IMR-90 (cell line): ENCODE measurements at regions not wholly inside any gene's neighbourhood (a gene's known extent, or its start where the extent isn't known, plus 50 kb on each side); places are given as distances from the start of the nearest gene placed in this dataset.

Experiments
- ATAC-seq: fragments of 200-7000 bp; cut with Tn5 transposase; 2 replicates; pipeline ENCODE4 v1.9.1; 2020; ENCODE audit warnings: low read depth, mild to moderate bottlenecking, moderate library complexity
- BruUV-seq: library from RNA; stranded (reverse); fragments of 400-500 nt; replicated peaks from 2 replicates; lab custom pipeline; 2021; lab: Mats Ljungman, UMichigan
- CTCF ChIA-PET: fragments of 300-600 bp; formaldehyde crosslinking; extraction: SDS; loops from one replicate; lab custom pipeline; 2021; ENCODE audit warnings: antibody characterized with exemption; lab: Yijun Ruan, JAX
- POLR2A ChIA-PET: fragments of 300-600 bp; sonication (Branson Sonifier 250); formaldehyde crosslinking; loops from one replicate; lab custom pipeline; 2022; ENCODE audit warnings: antibody characterized with exemption; ENCODE audit not compliant: unreplicated experiment; lab: Charles Lee
- DNase-seq: peaks from one replicate; pipeline ENCODE4 v3.0.0; 2013
- H2AFZ ChIP-seq: replicated peaks from 2 replicates; pipeline ENCODE3; 2013; ENCODE audit warnings: low read length, mild to moderate bottlenecking; ENCODE audit not compliant: poor library complexity
- H2AK5ac ChIP-seq: 2 replicates; pipeline ENCODE4 v1.6.1; 2013; ENCODE audit warnings: low read depth, low read length, inconsistent platforms
- H2AK9ac ChIP-seq: replicated peaks from 2 replicates; pipeline ENCODE3; 2013; ENCODE audit warnings: mild to moderate bottlenecking, low read depth, low read length, moderate library complexity; ENCODE audit not compliant: poor library complexity
- H2BK120ac ChIP-seq: 2 replicates; pipeline ENCODE4 v1.6.1; 2013; ENCODE audit warnings: low read depth, low read length, inconsistent platforms
- H2BK15ac ChIP-seq: 3 replicates; pipeline ENCODE4 v1.6.1; 2013; ENCODE audit warnings: low read depth, low read length, inconsistent platforms
- H2BK20ac ChIP-seq: 2 replicates; pipeline ENCODE4 v1.6.1; 2013; ENCODE audit warnings: low read depth, mild to moderate bottlenecking, inconsistent platforms, low read length, moderate library complexity
- H2BK5ac ChIP-seq: 2 replicates; pipeline ENCODE4 v1.6.1; 2013; ENCODE audit warnings: mild to moderate bottlenecking, low read depth, low read length, inconsistent platforms; ENCODE audit not compliant: poor library complexity, severe bottlenecking
- H3K14ac ChIP-seq: replicated peaks from 2 replicates; pipeline ENCODE4 v1.6.1; 2013; ENCODE audit warnings: low read depth, low read length, inconsistent platforms
- H3K18ac ChIP-seq: 2 replicates; pipeline ENCODE4 v1.6.1; 2013; ENCODE audit warnings: low read depth, low read length, control low read depth
- H3K23ac ChIP-seq: 2 replicates; pipeline ENCODE4 v1.6.1; 2013; ENCODE audit warnings: low read depth, low read length, inconsistent platforms
- H3K27ac ChIP-seq: 2 replicates; pipeline ENCODE4 v1.5.1; 2013; ENCODE audit warnings: mild to moderate bottlenecking, control low read depth, low read length; ENCODE audit not compliant: insufficient read depth
- H3K27me3 ChIP-seq: 2 replicates; pipeline ENCODE4 v1.6.1; 2013; ENCODE audit warnings: low read length; ENCODE audit not compliant: control insufficient read depth, insufficient read depth
- H3K36me3 ChIP-seq: 2 replicates; pipeline ENCODE4 v1.6.1; 2013; ENCODE audit warnings: low read length, mixed read lengths; ENCODE audit not compliant: control insufficient read depth, insufficient read depth
- H3K4ac ChIP-seq: 2 replicates; pipeline ENCODE4 v1.6.1; 2013; ENCODE audit warnings: low read depth, low read length, inconsistent platforms
- H3K4me1 ChIP-seq: 2 replicates; pipeline ENCODE4 v1.6.1; 2013; ENCODE audit warnings: low read length, mixed read lengths; ENCODE audit not compliant: control insufficient read depth, insufficient read depth
- H3K4me2 ChIP-seq: 2 replicates; pipeline ENCODE4 v1.6.1; 2013; ENCODE audit warnings: low read depth, mild to moderate bottlenecking, control low read depth, low read length, moderate library complexity
- H3K4me3 ChIP-seq: 2 replicates; pipeline ENCODE4 v1.5.1; 2013; ENCODE audit warnings: low read depth, mild to moderate bottlenecking, control low read depth, low read length, moderate library complexity; ENCODE audit not compliant: insufficient read depth
- H3K56ac ChIP-seq: 2 replicates; pipeline ENCODE4 v1.6.1; 2013; ENCODE audit warnings: low read length, inconsistent platforms; ENCODE audit not compliant: insufficient read depth; ENCODE audit errors: extremely low read depth
- H3K79me1 ChIP-seq, 2 experiments: 2 replicates each; pipeline ENCODE4 v1.6.1; 2013; ENCODE audit warnings: low read length in 2 of 2, inconsistent platforms in 1 of 2, low read depth in 1 of 2
- H3K9ac ChIP-seq: 2 replicates; pipeline ENCODE4 v1.6.1; 2013; ENCODE audit warnings: low read depth, low read length, control low read depth
- H3K9me1 ChIP-seq: 2 replicates; pipeline ENCODE4 v1.6.1; 2013; ENCODE audit warnings: low read length, inconsistent platforms; ENCODE audit not compliant: insufficient read depth
- H3K9me3 ChIP-seq: 2 replicates; pipeline ENCODE4 v1.6.1; 2013; ENCODE audit warnings: low read length; ENCODE audit not compliant: control insufficient read depth, insufficient read depth
- H4K20me1 ChIP-seq: 2 replicates; pipeline ENCODE4 v1.6.1; 2013; ENCODE audit warnings: low read length, inconsistent platforms; ENCODE audit not compliant: insufficient read depth
- H4K5ac ChIP-seq: 2 replicates; pipeline ENCODE4 v1.6.1; 2013; ENCODE audit warnings: mild to moderate bottlenecking, low read depth, low read length, control low read depth
- H4K8ac ChIP-seq, 2 experiments: 2 replicates each; pipeline ENCODE4 v1.6.1; 2013; ENCODE audit warnings: low read depth in 2 of 2, low read length in 2 of 2, control low read depth in 1 of 2, inconsistent platforms in 1 of 2
- H4K91ac ChIP-seq: 2 replicates; pipeline ENCODE4 v1.6.1; 2013; ENCODE audit warnings: low read depth, low read length, inconsistent platforms; ENCODE audit not compliant: insufficient read depth
- BHLHE40 ChIP-seq: fragments of 150-350 bp; IDR thresholded peaks from 2 replicates; pipeline ENCODE4 v1.6.1; 2016; ENCODE audit warnings: mild to moderate bottlenecking, low read depth, low read length
- CEBPB ChIP-seq: IDR thresholded peaks from 2 replicates; pipeline ENCODE4 v1.6.1; 2012; ENCODE audit warnings: low read depth, low read length, improper control_type of control experiment
- CHD1 ChIP-seq: IDR thresholded peaks from 2 replicates; pipeline ENCODE4 v1.6.1; 2012; ENCODE audit warnings: low read depth, low read length, improper control_type of control experiment
- CTCF ChIP-seq: conservative IDR thresholded peaks from 2 replicates; pipeline ENCODE4 v1.5.1; 2012; ENCODE audit warnings: mild to moderate bottlenecking, low read depth, low read length, improper control_type of control experiment
- ELK1 ChIP-seq: fragments of 150-350 bp; IDR thresholded peaks from 2 replicates; pipeline ENCODE4 v1.6.1; 2016; ENCODE audit warnings: low read depth, mild to moderate bottlenecking, low read length, moderate library complexity, borderline replicate concordance
- FOS ChIP-seq: fragments of 150-350 bp; IDR thresholded peaks from 2 replicates; pipeline ENCODE4 v1.6.1; 2016; ENCODE audit warnings: low read depth, low read length
- MAFK ChIP-seq: IDR thresholded peaks from 2 replicates; pipeline ENCODE4 v1.6.1; 2012; ENCODE audit warnings: low read depth, low read length, improper control_type of control experiment
- MAZ ChIP-seq: IDR thresholded peaks from 2 replicates; pipeline ENCODE4 v1.6.1; 2012; ENCODE audit warnings: low read depth, mild to moderate bottlenecking, low read length, improper control_type of control experiment, moderate library complexity, borderline replicate concordance
- MXI1 ChIP-seq: IDR thresholded peaks from 2 replicates; pipeline ENCODE4 v1.6.1; 2012; ENCODE audit warnings: low read depth, mild to moderate bottlenecking, low read length, moderate library complexity, borderline replicate concordance
- NFE2L2 ChIP-seq: fragments of 150-350 bp; IDR thresholded peaks from 2 replicates; pipeline ENCODE4 v1.6.1; 2016; ENCODE audit warnings: low read depth, mild to moderate bottlenecking, low read length
- POLR2A ChIP-seq: IDR thresholded peaks from 2 replicates; pipeline ENCODE4 v1.6.1; 2012; ENCODE audit warnings: mild to moderate bottlenecking, low read depth, low read length
- RAD21 ChIP-seq: IDR thresholded peaks from 2 replicates; pipeline ENCODE4 v1.6.1; 2012; ENCODE audit warnings: low read length, improper control_type of control experiment
- RFX5 ChIP-seq: IDR thresholded peaks from 2 replicates; pipeline ENCODE4 v1.8.0; 2012; ENCODE audit warnings: low read depth, mild to moderate bottlenecking, low read length, moderate library complexity
- SMC3 ChIP-seq: fragments of 150-350 bp; IDR thresholded peaks from 2 replicates; pipeline ENCODE4 v1.6.1; 2016; ENCODE audit warnings: low read depth, mild to moderate bottlenecking, antibody characterized with exemption, low read length, moderate library complexity
- USF2 ChIP-seq: fragments of 150-350 bp; IDR thresholded peaks from 2 replicates; pipeline ENCODE4 v1.6.1; 2017; ENCODE audit warnings: mild to moderate bottlenecking, antibody characterized with exemption, low read length, low read depth
- WGBS, 2 experiments: methylation state at CpG; one replicate each; pipeline versions ENCODE4 v1.1.5 to v1.1.7; 2013; ENCODE audit warnings: missing lambda C conversion rate in 2 of 2; ENCODE audit not compliant: insufficient read length in 1 of 2; ENCODE audit errors: extremely low coverage in 2 of 2; 5-methylcytosine and 5-hydroxymethylcytosine counted together
- dilution Hi-C: fragments of 300-500 bp; cut with HindIII; formaldehyde crosslinking; loops from one replicate; pipeline ENCODE4 v1.14.3; 2018; ENCODE audit warnings: low sequenced_read_pairs; ENCODE audit not compliant: unreplicated experiment
- in situ Hi-C: fragments of 300-500 bp; cut with MboI; formaldehyde crosslinking; loops from 3 replicates; pipeline ENCODE4 v1.14.3; 2019; ENCODE audit warnings: low sequenced_read_pairs, inconsistent platforms, mixed read lengths
- intact Hi-C: fragments of 100-400 bp; cut with micrococcal nuclease; formaldehyde crosslinking; loops from 2 replicates; pipeline ENCODE4 v1.10.0; 2022

GRCh38 chr12:25420116-25420515 is 133.0 kb downstream of the LMNTD1 start:
- dilution Hi-C loops, result no loop called here
- CTCF ChIA-PET, result no interaction called here

More at GRCh38 chr12:25420116-25420515, 133.0 kb downstream of the LMNTD1 start:
- Histone ChIP-seq H3K9ac (no peak overlapping the region), H4K20me1 (no peaks in the 10 kb centered on the region), H3K36me3 (no peaks in the 10 kb centered on the region), H2BK5ac (no peak overlapping the region), H3K27ac (no peak overlapping the region), H2AFZ (no peak overlapping the region), H3K4me1 (no peaks in the 10 kb centered on the region), H3K4ac (no peak overlapping the region), H3K9me1 (no peaks in the 10 kb centered on the region; the same call in 1 of the 2 replicates), H2AK5ac (no peak overlapping the region), H3K79me1 (no peaks in the 10 kb centered on the region), H2BK120ac (no peak overlapping the region), H3K56ac (no peak overlapping the region), H4K8ac (no peak overlapping the region), H3K27me3 (no peaks in the 10 kb centered on the region), H3K23ac (no peak overlapping the region), H2BK20ac (no peak overlapping the region), H4K5ac (no peak overlapping the region), H3K9me3 (no peaks in the 10 kb centered on the region), H4K91ac (no peak overlapping the region), H2AK9ac (no peak overlapping the region), H2BK15ac (no peak overlapping the region), H3K14ac (no peak overlapping the region), H3K18ac (no peak overlapping the region), H3K4me3 (no peak overlapping the region), H3K4me2 (no peak overlapping the region)
- POLR2A ChIA-PET, result no interaction called here
- intact Hi-C loops, result no loop called here
- no TSS peak for BruUV-seq
- no CpG with 5 or more reads among the region's 4 CpGs for WGBS, 2 experiments
- TF ChIP-seq MAZ (no peak), ELK1 (no peak), NFE2L2 (no peak), RFX5 (no peak), POLR2A (no peak), CEBPB (no peak), MXI1 (no peak), FOS (no peak), CHD1 (no peak), SMC3 (no peak), MAFK (no peak), USF2 (no peak), BHLHE40 (no peak), RAD21 (no peak), CTCF (no peak)
- ATAC-seq (no peak), DNase-seq (no peak)
- in situ Hi-C loops, result no loop called here
